Brain microvascular endothelial cell (primary cell): ENCODE measurements at regions not wholly inside any gene's neighbourhood (a gene's known extent, or its start where the extent isn't known, plus 50 kb on each side); places are given as distances from the start of the nearest gene placed in this dataset.

ENCODE experiments used
- DNase-seq: peaks from one replicate; pipeline ENCODE4 v3.0.0-alpha.2; 2020
- H3K27ac ChIP-seq: fragments of 250-450 bp; sonication (Bioruptor Pico); 2 replicates; pipeline ENCODE4 v1.5.1; 2020; ENCODE audit warnings: mild to moderate bottlenecking, moderate library complexity
- H3K27me3 ChIP-seq: fragments of 250-450 bp; sonication (Bioruptor Pico); replicated peaks from 2 replicates; pipeline ENCODE4 v1.5.1; 2020; ENCODE audit warnings: mild to moderate bottlenecking
- H3K36me3 ChIP-seq: fragments of 250-450 bp; sonication (Bioruptor Pico); replicated peaks from 2 replicates; pipeline ENCODE4 v1.5.1; 2020; ENCODE audit warnings: mild to moderate bottlenecking
- H3K4me3 ChIP-seq: 2 replicates; pipeline ENCODE4 v1.5.1; 2011; ENCODE audit warnings: low read depth, mild to moderate bottlenecking, control low read depth, low read length, moderate library complexity
- CTCF ChIP-seq: IDR thresholded peaks from 2 replicates; pipeline ENCODE4 v1.5.1; 2011; ENCODE audit warnings: low read depth, mild to moderate bottlenecking, moderate library complexity, low read length, control low read depth, inconsistent platforms; ENCODE audit errors: missing control alignments
- in situ Hi-C: cut with HindIII; loops from 2 replicates; pipeline ENCODE4 v1.10.0; 2017; ENCODE audit warnings: low sequenced_read_pairs, low pct_ligation_motif_present

- H3K27ac ChIP-seq = no peak overlapping the region
- H3K4me3 ChIP-seq = no peak overlapping the region
- H3K36me3 ChIP-seq = no peaks in the 10 kb centered on the region
- no peak for DNase-seq
- in situ Hi-C loops = no loop called here
- TF ChIP-seq CTCF = no peak
- H3K27me3 ChIP-seq = no peaks in the 10 kb centered on the region
These were observed 184.4 kb upstream of the EEA1 start for GRCh38 chr12:93113317-93114006.

GRCh38 chr12:93115198-93115601, 186.1 kb upstream of the EEA1 start:
- DNase-seq = no peak
- TF ChIP-seq CTCF = no peak
- in situ Hi-C loops = no loop called here
- Histone ChIP-seq H3K27me3 (no peaks in the 10 kb centered on the region), H3K4me3 (no peak overlapping the region), H3K27ac (no peak overlapping the region), H3K36me3 (no peaks in the 10 kb centered on the region)

GRCh38 chr12:93115646-93116045, 186.6 kb upstream of the EEA1 start:
- no peaks in the 10 kb centered on the region for H3K36me3 ChIP-seq
- no peaks in the 10 kb centered on the region for H3K27me3 ChIP-seq
- no peak for TF ChIP-seq CTCF
- no peak overlapping the region for H3K27ac ChIP-seq
- H3K4me3 ChIP-seq = no peak overlapping the region
- no peak for DNase-seq
- in situ Hi-C loops = no loop called here

GRCh38 chr12:93116632-93117031, 187.5 kb upstream of the EEA1 start:
- no peak overlapping the region for H3K4me3 ChIP-seq
- H3K27ac ChIP-seq = no peak overlapping the region
- H3K36me3 ChIP-seq = no peaks in the 10 kb centered on the region
- DNase-seq = no peak
- no peak for TF ChIP-seq CTCF
- H3K27me3 ChIP-seq = no peaks in the 10 kb centered on the region
- in situ Hi-C loops = no loop called here

GRCh38 chr12:93121729-93122488, 192.8 kb upstream of the EEA1 start:
- H3K36me3 ChIP-seq = no peaks in the 10 kb centered on the region
- DNase-seq = peak; percentile 87
- H3K4me3 ChIP-seq = no peak overlapping the region
- no peaks in the 10 kb centered on the region for H3K27me3 ChIP-seq
- peak overlapping the region; percentile 23 for H3K27ac ChIP-seq
- TF ChIP-seq CTCF = no peak
- in situ Hi-C loops = no loop called here
